HepG2 (cell line): ENCODE measurements at regions not wholly inside any gene's neighbourhood (a gene's known extent, or its start where the extent isn't known, plus 50 kb on each side); places are given as distances from the start of the nearest gene placed in this dataset.

ENCODE experiments used
- ATF3 ChIP-seq: sonication (generic); formaldehyde crosslinking; IDR thresholded peaks from 2 replicates; pipeline ENCODE4 v1.4.0; 2020; ENCODE audit warnings: missing genetic modification reagents
- ELF4 ChIP-seq: sonication (generic); formaldehyde crosslinking; IDR thresholded peaks from 2 replicates; pipeline ENCODE4 v1.5.0; 2020; ENCODE audit warnings: missing genetic modification reagents, mild to moderate bottlenecking, moderate library complexity, borderline replicate concordance
- KAT8 ChIP-seq: IDR thresholded peaks from 2 replicates; pipeline ENCODE4 v1.6.1; 2016; ENCODE audit warnings: missing genetic modification reagents, missing compliant biosample characterization
- SMARCE1 ChIP-seq: fragments of 450-650 bp; IDR thresholded peaks from 2 replicates; pipeline ENCODE4 v1.6.1; 2017; ENCODE audit warnings: borderline replicate concordance
- SRSF1 ChIP-seq: fragments of 200-400 bp; formaldehyde crosslinking; optimal IDR thresholded peaks from 2 replicates; pipeline ENCODE3; 2017; ENCODE audit warnings: mild to moderate bottlenecking, low read depth, low read length, moderate library complexity
- SUZ12 ChIP-seq: fragments of 150-350 bp; IDR thresholded peaks from 2 replicates; pipeline ENCODE4 v1.6.1; 2014; ENCODE audit warnings: low read depth, low read length

GRCh38 chr13:54449922-54450321 lies 1421.3 kb downstream of the OLFM4 start:
- TF ChIP-seq SUZ12 (no peak), KAT8 (CRISPR knock-in tag) (no peak), SMARCE1 (no peak), ATF3 (CRISPR knock-in tag) (no peak), ELF4 (CRISPR knock-in tag) (no peak), SRSF1 (no peak)
